Superior temporal gyrus (tissue), 1 donor: ENCODE measurements at regions not wholly inside any gene's neighbourhood (a gene's known extent, or its start where the extent isn't known, plus 50 kb on each side); places are given as distances from the start of the nearest gene placed in this dataset.
"Not testable (repeated sequence)": the region's sequence is repeated elsewhere in the genome, so short reads cannot be mapped to it uniquely, and the experiment has no call there.

Source experiments
- DNase-seq: peaks from one replicate; pipeline ENCODE4 v3.0.0-alpha.2; 2016; ENCODE audit errors: extremely low spot score

DNA sequence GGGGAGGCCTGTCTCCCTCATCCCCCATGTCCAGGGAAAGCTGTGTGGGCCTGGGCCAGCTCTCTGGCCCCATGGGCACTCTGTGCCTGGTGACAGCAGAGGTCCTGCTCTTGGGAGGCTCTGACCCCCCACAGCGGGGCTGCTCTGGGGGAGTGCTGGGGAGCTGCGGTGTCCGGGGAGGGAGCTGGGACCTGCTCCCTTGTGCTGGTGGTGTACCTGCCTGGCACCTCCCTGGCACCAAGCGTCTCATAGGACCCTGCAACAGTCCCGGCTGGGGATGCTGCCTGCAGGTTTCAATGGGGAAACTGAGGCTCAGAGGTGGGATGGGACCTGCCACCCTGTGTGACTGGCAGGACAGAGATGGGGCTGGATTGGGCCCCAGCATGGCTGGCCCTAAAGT lies 111.3 kb downstream of the KIF26A start:
- DNase-seq, result no peak

DNA sequence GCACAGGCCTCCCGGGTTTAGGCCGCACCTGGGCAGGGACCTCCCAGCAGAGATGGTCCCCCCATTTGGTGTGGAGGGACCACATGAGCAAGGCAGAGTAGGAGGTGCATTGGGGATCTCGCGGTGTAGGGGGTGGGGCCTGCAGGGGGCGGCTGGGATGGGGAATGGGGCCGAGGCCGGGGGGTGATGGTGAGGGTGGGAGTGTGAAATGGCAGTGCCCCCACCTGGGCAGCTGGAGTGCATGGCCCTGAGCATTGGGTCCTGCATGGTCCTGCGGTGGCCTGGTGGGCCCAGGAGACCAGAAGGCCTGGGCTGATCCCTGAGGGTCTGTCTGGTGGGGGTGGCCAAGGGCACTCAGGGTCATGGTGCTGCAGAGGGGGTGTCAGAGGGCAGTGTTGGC lies 111.8 kb downstream of the KIF26A start:
- DNase-seq, result no peak

DNA sequence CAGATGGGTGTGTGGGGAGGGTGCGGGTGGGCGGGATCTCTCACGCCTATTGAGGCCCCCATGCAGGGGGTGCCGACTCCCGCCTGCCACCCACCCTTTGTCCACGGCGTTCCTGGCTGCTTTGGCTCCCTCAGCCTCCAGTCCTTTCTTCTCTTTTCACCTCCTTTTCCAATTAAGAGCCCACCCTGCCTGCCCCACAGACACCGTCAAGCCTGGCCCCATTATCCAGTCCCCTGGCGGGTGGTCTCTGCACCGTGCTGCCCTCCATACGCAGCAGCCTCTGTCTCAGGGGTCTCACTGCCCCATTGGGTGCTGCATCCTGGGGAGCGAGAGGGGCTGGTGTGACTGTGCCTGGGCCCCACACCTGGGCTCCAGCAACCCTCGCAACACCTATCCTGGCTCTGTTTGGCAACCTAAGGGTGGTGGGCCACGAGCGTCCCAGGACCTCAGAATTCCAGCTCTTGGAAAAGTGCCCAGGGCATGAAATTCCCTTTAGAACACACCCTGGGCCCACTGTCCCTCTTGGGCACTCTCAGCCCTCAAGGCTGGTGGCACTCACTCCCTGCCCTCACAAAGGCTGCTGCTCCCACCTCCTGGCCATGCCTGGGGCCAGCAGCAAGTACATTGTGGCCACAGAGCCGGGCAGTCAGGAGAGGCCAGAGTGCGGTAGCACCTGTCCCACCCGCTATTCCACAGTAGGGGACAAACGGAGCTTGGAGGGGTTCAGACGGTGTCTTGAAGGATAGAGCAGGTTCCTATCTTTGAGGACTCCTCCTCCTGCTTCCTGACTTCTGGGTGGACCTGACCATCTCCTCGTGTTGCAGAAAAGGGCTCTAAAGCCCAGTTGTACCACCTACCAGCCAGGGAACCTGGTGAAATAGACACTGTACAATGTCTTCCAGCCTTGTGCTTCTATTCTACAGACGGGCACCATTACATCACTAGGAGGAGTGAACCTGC lies 114.1 kb downstream of the KIF26A start:
- DNase-seq, result no peak

DNA sequence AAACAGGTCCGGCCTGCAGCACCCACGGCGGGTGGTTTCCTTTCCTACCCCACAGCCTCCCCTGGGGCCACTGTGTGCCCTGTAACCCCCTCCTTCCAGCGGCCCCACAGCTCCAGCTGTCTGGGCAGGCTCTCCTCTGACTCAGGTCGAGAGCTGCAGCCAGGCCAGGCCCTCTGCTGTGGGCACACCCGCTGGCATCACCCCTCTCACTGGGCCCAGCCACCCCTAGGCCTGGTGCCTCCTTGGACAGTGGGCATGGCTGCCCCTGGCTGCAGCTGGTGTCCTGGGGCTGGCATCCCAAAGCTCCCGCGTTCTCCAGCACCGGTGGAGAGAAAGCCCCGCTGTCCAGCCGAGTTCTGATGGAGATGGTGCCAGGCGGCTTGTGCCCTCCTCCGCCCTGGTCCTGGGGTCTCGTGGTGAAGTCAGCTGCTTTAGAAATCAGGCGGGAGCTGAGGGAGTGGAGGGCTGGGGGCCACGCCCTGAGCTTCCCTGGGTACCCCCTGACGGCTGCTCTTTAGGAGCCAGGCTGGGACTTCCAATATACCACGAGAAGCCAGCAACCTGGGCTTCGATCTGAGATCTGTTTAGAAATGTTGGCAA lies 114.9 kb downstream of the KIF26A start:
- DNase-seq, result no peak

DNA sequence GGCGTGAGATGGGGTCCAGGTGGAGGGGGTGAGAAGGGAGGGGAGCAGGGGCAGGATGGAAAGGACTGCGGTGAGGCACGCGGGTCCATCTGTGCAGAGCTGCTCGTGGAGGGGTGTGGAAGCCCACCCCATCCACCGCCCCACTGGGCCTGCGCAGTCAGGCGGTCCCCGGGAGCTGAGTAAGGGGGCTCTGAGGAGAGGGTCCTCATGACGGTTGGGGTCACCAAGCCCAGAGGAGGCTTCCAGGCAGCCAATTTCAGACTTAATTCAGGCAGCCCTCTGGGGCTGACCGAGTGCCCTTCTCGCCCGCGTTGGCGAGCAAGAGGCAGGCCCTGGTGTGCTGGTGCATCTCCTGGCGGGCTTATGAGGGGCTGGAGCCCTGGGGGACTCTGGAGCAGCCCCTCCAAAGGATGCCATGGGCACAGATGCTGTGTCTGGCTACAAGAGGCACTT lies 115.5 kb downstream of the KIF26A start:
- DNase-seq, result no peak

DNA sequence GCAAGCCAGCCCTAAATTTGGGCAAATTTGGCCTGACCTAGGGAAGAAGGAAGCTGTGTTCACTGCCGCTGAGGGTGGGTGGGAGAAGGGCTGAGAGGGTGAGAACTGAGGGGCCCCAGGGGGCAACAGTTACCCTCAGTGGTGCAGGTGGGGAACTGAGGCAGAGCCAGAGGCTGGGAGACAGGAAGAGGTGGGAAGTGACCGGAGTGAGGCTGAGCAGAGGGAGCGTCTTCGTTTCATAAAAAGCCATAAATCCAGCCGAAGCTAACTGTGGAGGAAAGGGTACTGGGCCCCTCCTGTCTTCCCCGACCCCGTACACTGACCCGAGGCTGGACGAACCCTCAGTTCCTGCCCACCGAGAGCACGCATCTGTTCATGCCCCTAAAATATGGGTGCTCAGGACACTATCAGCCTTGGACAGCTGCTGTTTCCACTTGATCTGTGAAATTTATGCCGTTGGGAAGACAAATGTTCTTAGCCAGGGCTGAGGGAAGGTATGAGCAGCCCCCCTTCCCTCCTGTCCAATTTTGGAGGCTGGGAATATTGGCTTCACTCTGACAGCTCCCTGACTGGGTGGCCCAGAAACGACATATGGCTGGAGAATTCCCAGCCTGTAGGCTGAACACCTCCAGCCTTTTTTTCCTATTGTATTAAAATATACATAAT lies 116.5 kb downstream of the KIF26A start:
- no peak for DNase-seq

DNA sequence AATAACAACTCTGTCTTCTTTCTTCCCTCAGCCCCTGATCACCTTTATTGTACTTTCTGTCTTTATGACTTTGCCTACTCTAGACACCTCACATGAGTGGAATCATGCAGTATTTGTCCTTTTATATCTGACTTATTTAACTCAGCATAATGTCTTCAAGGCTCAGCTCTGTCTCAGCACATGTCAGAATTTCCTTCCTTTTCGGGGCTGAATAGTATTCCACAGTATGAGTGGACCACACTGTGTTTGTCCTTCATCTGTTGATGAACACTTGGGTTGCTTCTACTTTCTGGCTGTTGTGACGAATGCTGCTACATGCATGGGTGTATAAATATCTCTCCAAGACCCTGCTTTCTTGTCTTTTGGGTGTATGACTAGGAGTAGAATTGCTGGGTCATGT lies 117.6 kb downstream of the KIF26A start:
- no peak for DNase-seq

DNA sequence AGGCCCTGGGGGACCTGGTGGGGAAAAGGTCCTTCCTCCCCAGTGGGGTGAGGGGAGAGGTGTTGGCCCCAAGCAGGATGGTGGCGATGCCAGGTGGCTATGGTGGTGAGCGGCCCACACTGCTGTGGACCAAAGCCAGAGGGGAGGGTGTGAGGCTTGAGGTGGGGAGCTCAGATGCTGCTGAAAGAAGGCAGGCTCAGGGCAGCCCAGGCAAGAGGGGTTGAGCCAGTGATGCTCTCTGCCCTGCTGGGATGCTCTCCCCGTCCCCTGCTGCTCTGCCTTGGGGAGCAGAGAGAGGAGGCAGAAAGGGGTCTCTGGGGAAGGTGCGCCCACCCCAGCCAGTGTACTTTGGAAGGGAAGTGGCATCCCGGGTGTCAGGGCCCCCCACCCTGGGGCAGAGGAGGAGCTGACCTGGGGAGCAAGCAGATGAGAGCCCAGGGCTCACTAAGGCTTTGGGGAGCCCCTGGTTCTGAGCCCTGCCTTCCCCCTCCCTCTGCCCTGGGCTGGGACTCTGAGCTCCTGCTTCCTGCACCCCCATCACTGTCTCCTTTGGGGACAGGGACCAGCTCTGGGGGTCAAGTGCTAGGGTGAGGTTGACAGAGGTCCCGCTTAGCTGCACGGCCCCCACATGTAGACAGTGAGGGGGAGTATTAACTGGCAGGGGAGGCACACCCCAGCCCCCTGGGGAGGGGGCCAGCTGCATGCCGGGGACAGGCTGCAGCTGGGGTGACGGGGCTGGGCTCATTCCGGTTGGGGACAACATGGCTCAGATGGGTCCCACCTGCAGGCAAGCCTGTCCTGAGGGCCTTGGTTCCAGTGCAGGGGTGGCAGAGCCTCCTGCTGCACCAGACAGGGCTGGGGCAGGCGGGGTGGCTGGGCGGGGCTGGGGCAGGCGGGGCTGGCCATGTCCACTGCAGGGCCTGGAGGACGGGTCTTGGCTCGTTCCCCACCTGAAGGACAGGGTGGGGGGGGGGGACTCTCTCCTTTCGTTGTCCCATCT lies 124.4 kb downstream of the KIF26A start:
- no peak for DNase-seq

DNA sequence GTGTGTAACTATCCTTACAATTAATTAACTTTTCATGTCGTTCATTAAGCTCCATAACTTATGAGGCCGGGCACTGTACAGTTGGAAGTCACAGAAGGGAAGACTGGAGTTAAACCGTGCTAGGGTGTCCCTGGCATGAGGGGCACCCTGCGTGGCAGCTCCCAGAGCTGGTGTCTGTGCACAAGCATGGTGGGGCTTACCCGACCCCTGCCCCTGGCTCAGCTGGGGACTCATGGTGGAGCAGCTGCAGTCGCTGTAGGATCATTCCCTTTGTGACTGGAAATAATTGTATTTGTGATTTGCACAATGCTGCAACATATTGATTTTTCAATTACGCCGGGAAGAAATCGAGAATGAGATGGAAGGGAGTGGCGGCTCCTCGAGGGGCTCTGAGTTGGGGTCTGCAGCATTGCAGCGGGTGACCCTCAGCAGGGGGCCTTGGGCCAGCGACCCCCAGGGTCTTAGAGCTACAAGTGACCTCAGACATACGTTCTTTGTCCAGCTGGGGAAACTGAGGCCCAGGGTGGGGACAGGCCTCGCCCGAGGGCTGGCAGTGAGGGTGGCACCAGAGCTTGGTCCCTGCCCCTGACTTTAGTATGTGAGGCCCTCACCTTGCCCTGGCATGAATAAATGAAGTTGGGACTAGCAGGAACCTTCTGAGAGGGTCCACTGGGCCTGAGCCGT lies 125.4 kb downstream of the KIF26A start:
- no peak for DNase-seq

DNA sequence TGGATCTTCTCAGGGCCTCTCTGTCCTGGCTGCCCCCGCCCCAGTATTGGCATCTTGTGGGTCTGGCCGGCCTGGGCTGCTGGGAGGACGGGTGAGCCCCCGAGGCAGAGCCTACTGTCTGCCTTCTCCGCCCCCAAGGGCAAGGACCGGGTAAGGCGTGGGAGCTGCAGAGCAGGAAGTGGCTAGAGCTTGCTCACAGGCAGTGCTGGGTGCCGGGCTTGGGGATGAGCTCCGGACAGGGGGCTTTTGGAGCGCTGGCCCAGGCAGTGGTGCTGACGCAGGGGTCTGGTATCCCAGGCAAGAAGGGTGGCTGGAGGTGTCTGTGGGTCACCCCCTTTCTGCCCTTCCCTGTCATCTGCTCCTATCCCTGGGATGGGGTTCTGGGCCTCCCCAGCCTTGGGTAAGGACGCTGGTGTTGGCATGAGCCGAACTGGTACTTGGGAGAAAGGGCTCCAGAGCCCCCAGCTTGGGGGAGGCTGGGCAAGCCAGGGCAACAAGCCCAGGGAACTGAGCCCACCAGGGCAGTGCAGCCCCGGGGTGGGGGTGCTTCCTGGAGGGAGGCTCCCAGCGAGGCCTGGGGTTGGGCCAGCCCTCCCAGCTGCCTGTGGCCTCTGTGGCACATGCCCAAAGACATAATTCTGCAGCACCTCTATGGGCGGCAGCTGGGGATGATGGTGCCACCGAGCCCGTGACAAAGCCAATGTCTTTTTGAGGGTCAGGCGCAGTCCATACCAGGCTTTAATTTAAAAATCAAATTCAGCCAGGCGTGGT lies 126.3 kb downstream of the KIF26A start:
- DNase-seq, result no peak

DNA sequence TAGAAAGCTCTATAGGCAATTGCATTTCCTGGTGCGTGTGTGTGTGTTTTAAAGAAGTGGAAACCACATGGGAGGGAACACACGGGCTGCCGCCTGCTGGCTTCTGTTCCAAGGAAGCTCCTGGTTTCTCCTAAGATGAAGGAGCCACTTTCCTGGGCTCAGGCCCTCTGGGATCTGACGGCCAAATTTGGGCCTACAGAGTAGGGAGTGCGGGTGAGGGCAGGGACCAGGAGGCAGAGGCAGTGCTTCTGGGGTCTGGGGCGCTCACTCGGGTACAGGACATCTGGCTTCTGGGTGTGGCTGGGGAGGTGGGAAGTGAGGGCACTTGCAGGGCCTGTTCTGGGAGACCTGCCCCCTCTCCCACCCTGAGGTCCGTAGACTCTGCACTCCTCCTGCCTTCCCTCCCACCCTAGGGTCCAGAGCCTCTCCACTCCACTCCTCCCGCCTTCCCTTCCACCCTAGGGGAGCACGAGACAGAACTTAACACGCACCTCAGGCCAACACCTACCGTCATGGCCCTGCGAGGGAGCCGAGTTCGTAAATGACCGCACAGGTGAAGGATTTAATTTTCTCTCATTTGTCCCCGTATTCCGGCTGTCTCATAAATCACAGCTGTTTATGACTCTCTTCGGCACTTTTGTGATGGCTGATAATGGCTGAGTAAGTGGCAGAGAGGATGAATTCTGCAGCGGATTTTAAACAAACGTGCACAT lies 127.7 kb downstream of the KIF26A start:
- DNase-seq, result no peak

DNA sequence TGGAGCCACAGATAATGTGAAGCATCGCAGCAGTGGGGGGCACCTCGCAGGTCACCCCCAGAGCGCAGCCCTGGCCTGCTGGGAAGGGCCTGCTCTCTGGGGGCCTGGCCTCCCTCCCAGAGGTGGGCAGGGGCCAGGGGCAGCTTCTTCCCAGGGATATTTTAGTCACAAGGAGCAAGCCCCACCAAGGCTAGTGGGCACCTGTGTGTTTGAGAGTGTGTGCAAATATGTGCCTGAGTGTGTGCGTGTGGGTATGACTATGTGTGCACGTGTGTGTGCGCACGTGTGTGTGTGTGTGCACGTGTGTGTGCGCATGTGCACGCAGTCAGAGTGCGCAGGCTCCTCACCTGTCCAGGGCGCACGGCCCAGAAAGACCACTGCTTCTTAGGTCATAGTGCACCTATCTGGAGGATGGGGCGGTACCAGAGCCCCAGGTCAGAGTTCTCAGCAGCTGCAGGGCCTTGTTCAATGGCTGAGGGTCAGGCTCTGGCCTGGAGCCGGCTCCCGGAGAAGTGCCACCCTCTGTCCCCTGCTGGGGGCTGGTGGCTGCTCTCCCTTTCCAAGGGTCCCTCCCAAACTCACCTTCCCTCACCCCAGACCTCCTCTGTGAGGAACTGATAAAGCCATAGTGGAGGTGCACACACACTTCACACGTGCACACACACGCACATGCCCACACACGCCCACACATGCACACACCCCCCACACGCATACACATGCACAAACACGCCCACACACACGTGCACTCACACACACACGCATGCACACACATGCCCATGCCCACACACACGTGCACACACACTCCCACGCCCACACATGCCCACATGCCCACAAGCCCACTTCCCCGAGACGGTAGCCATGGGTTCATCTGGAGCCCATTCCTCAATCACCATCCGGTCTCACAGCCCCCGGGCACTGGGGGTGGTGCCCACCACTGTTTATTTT lies 128.5 kb downstream of the KIF26A start:
- DNase-seq, result no peak

DNA sequence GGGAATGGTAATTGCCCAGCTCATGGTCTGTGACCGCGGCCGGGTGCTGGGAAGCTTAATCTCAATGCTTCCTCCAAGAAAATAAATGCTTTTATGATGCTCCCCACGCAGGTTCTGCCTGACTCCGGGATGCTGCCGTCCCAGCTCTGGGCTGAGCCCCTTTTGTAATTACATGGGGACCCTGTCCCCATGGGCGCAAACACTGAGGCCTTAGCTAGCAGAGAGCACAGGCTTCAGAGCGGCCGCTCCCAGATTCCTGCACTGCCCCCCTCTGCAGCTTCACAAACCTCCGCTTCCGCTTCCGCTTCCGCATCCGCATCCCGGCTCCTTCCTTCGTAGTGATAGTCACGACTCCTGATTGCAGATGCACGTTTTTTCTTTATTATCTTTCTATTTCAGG lies 129.5 kb downstream of the KIF26A start:
- DNase-seq, result no peak

DNA sequence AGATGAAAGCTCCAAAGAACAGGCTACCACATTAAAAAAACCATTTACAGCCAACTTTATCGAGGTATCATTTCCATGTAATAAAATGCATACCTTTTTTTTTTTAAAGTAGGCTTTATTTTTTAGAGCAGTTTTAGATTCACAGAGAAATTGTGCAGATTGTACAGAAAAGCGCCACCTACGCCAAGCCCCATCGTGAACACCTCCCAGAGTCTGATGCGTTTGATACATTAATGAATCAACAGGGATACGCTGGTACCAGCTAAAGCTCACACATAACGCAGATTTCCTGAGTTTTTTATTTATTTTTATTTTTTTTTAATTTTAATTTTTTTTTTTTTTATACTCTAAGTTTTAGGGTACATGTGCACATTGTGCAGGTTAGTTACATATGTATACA lies 129.9 kb downstream of the KIF26A start:
- DNase-seq, result no peak

DNA sequence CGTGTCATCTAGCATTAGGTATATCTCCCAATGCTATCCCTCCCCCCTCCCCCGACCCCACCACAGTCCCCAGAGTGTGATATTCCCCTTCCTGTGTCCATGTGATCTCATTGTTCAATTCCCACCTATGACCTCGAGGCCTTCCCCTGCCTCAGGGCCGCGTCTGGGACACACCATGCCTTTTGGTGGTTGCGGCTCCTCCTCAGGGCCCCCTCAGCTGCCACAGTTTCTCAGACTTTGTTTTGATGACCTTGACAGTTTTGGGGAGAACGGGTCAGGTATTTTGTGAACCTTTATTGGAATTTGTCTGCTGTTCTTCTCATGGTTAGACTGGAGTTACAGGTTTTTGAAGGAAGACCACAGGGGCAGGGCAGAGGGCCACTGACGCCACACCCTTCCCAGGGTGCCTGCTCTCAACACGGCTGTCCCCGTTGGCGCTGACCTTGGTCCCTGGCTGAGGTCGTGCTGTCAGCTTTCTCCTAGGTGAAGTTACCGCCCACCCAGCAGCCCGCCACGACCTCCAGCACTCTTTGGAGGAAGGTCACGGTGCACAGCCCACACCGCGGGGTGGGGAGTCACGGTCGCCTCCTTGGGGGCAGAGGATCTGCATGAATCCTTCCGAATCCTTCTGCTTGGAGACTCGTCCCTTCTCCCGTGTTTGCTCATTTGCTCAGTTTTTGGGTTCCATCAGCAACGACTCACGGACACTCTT lies 130.5 kb downstream of the KIF26A start:
- DNase-seq, result no peak

DNA sequence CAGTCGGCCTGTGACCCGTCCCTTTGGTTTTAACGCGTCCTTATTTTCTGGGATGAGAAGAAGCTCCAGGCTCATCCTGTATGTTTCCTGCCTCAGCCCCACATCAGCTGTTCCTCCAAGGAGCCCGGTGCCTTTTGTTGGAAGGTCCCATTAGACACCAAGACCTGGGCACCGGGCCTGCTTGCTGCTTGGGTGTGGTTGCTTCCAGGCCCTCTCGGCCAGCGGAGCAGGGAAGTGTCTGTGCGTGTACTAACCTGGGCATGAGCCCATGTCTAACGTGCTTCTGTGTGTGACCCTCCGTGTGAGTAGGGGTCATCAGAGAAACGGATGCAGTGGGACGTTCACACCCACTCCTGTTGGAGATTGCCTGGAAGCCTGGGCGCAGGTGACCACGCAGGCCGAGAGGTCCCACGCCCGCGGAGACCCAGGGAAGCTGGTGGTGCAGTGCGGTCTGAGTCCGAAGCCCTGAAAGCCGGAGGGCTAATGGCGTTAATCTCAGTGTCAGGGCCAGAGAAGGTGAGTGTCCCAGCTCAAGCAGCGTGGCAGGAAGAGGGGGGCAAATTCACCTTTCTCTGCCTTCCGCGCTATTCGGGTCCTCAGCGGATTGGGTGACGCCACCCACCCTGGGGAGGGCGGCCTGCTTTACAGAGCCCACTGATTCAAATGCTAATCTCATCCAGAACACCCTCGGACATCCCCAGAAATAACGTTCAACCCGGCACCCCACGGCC lies 131.3 kb downstream of the KIF26A start:
- not testable (repeated sequence) for DNase-seq

DNA sequence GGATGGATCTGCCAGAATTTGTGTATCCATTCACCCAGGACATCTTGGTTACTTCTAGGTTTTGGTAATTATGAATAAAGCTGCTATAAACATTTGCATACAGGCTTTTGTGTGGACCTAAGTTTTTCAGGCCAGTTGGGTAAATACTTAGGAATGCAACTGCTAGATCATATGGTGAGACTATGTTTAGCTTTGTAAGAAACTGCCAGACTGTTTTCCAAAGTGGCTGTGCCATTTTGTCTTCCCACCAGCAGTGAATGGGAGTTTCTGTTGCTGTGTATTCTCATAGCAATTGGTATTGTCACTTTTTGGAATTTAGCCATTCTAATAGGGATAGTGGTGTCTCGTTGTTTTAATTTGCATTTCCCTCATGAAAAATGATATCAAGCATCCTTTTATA lies 133.0 kb downstream of the KIF26A start:
- peak; percentile 10 for DNase-seq
